ENCODE measurements at regions not wholly inside any gene's neighbourhood (a gene's known extent, or its start where the extent isn't known, plus 50 kb on each side); places are given as distances from the start of the nearest gene placed in this dataset.
A peak's percentile ranks its signal among the peaks of the same experiment; 100 is the strongest.

GRCh38 chr4:147303873-147304229 lies 177.0 kb upstream of the EDNRA start:
- intact Hi-C loops (cut with DNase I), result no loop called here
- 60 to 61% methylated on average over 3 of the region's 3 CpGs for WGBS, 2 donors
- no peaks in the 10 kb centered on the region for H3K4me1 ChIP-seq
- H3K27me3 ChIP-seq, result no peaks in the 10 kb centered on the region
- ATAC-seq, result no peak
- H3K4me3 ChIP-seq, result no peak overlapping the region
- H3K27ac ChIP-seq, result peak overlapping the region in 1 of 10 donors; percentile 8
- no peaks in the 10 kb centered on the region for H3K36me3 ChIP-seq
- no peak for DNase-seq
- no peaks in the 10 kb centered on the region for H3K9me3 ChIP-seq
- TF ChIP-seq CTCF (IDR thresholded peaks at IDR 0.05), result no peak

GRCh38 chr4:147307896-147308674 lies 172.8 kb upstream of the EDNRA start:
- 66 to 84% methylated on average over 5 of the region's 5 CpGs for WGBS, 2 donors
- H3K27ac ChIP-seq, result no peak overlapping the region
- no peaks in the 10 kb centered on the region for H3K27me3 ChIP-seq
- intact Hi-C loops (cut with DNase I), result no loop called here
- no peak overlapping the region for H3K4me3 ChIP-seq
- TF ChIP-seq CTCF (IDR thresholded peaks at IDR 0.05), result no peak
- ATAC-seq, result no peak
- no peak for DNase-seq
- no peaks in the 10 kb centered on the region for H3K9me3 ChIP-seq
- no peaks in the 10 kb centered on the region for H3K4me1 ChIP-seq
- H3K36me3 ChIP-seq, result no peaks in the 10 kb centered on the region

- no peak for ATAC-seq
- Histone ChIP-seq H3K27ac (no peak overlapping the region), H3K9me3 (no peaks in the 10 kb centered on the region), H3K4me3 (no peak overlapping the region), H3K36me3 (no peaks in the 10 kb centered on the region), H3K27me3 (no peaks in the 10 kb centered on the region), H3K4me1 (no peaks in the 10 kb centered on the region)
- DNase-seq, result no peak
- TF ChIP-seq CTCF (IDR thresholded peaks at IDR 0.05), result no peak
- WGBS, 2 donors, result 45 to 53% methylated on average over 4 of the region's 4 CpGs
- intact Hi-C loops (cut with DNase I), result no loop called here
These were observed 171.5 kb upstream of the EDNRA start for GRCh38 chr4:147309434-147309833.

GRCh38 chr4:147310312-147310711 lies 170.6 kb upstream of the EDNRA start:
- no peak for TF ChIP-seq CTCF (IDR thresholded peaks at IDR 0.05)
- H3K36me3 ChIP-seq, result no peaks in the 10 kb centered on the region
- H3K4me1 ChIP-seq, result no peaks in the 10 kb centered on the region
- no peaks in the 10 kb centered on the region for H3K9me3 ChIP-seq
- no peak overlapping the region for H3K4me3 ChIP-seq
- WGBS, 2 donors, result 73 to 83% methylated on average over 4 of the region's 4 CpGs
- ATAC-seq, result no peak
- no peaks in the 10 kb centered on the region for H3K27me3 ChIP-seq
- intact Hi-C loops (cut with DNase I), result no loop called here
- H3K27ac ChIP-seq, result no peak overlapping the region
- DNase-seq, result no peak

All from heart right ventricle (tissue), 16 donors.